HepG2 (cell line): ENCODE measurements at regions not wholly inside any gene's neighbourhood (a gene's known extent, or its start where the extent isn't known, plus 50 kb on each side); places are given as distances from the start of the nearest gene placed in this dataset.

Source experiments
- ATAC-seq: fragments of 200-7000 bp; cut with Tn5 transposase; 3 replicates; pipeline ENCODE4 v1.9.1; 2020; ENCODE audit warnings: mild to moderate bottlenecking, moderate library complexity
- BruUV-seq: library from RNA; stranded (reverse); fragments of 400-500 nt; replicated peaks from 2 replicates; lab custom pipeline; 2021; lab: Mats Ljungman, UMichigan
- CTCF ChIA-PET: fragments of 300-600 bp; formaldehyde crosslinking; extraction: SDS; loops from one replicate; lab custom pipeline; 2021; ENCODE audit warnings: low total read pairs, inconsistent platforms, low intra/inter-chr PET ratio; lab: Yijun Ruan, JAX
- POLR2A ChIA-PET: fragments of 350-600 bp; sonication (Branson Sonifier 250); formaldehyde crosslinking; loops from one replicate; lab custom pipeline; 2020; ENCODE audit warnings: antibody characterized with exemption, inconsistent platforms; lab: Yijun Ruan, JAX
- DNase-seq: peaks from one replicate; pipeline ENCODE4 v3.0.0-alpha.2; 2015; ENCODE audit warnings: low spot score
- FAIRE-seq: peaks from 3 replicates; lab custom pipeline; 2011; peaks lifted over from hg19 to GRCh38; lab: Jason Lieb, UNC
- H2AFZ ChIP-seq: one replicate; pipeline ENCODE4 v1.6.1; 2011; ENCODE audit warnings: low read length, inconsistent platforms
- H3K27ac ChIP-seq: fragments of 300-600 bp; 3 replicates; pipeline ENCODE4 v1.8.0; 2011; ENCODE audit warnings: mixed run types, mild to moderate bottlenecking, mixed read lengths, low read length, inconsistent platforms; ENCODE audit not compliant: insufficient read depth; ENCODE audit errors: extremely low read length
- H3K27me3 ChIP-seq, 2 experiments: fragments of 200-600 bp in 1 of 2; 2 replicates in 1 of 2; 3 replicates in 1 of 2; pipeline versions ENCODE4 v1.6.0 to v1.8.0; 2011; ENCODE audit warnings: low read length in 2 of 2, mild to moderate bottlenecking in 2 of 2, moderate library complexity in 2 of 2, inconsistent platforms in 1 of 2; ENCODE audit not compliant: insufficient read depth in 2 of 2, control insufficient read depth in 1 of 2
- H3K36me3 ChIP-seq, 2 experiments: fragments of 200-600 bp in 1 of 2; replicated peaks in 1 of 2; 2 replicates in 1 of 2; 3 replicates in 1 of 2; pipeline versions ENCODE4 v1.5.1 to v1.8.0; 2011; ENCODE audit warnings: low read length in 2 of 2, inconsistent platforms in 1 of 2; ENCODE audit not compliant: insufficient read depth in 2 of 2, control insufficient read depth in 1 of 2
- H3K4me1 ChIP-seq: 2 replicates; pipeline ENCODE4 v1.5.1; 2012; ENCODE audit warnings: low read length, inconsistent platforms; ENCODE audit not compliant: insufficient read depth
- H3K4me2 ChIP-seq: 2 replicates; pipeline ENCODE4 v1.6.0; 2011; ENCODE audit warnings: low read depth, low read length, inconsistent platforms
- H3K4me3 ChIP-seq, 3 experiments: fragments of 200-600 bp in 1 of 3; sonication (generic), shearing (Covaris generic) in 1 of 3; replicated peaks in 1 of 3; 2 replicates each; pipeline ENCODE4 v1.5.1; 2011 to 2016; ENCODE audit warnings: low read length in 3 of 3, inconsistent platforms in 2 of 3, low read depth in 2 of 3, mild to moderate bottlenecking in 2 of 3, control low read depth in 1 of 3, mixed read lengths in 1 of 3; ENCODE audit not compliant: insufficient read depth in 1 of 3
- H3K79me2 ChIP-seq: one replicate; pipeline ENCODE4 v1.6.1; 2011; ENCODE audit warnings: low read length, inconsistent platforms; ENCODE audit not compliant: insufficient read depth
- H3K9ac ChIP-seq: 2 replicates; pipeline ENCODE4 v1.6.0; 2011; ENCODE audit warnings: mild to moderate bottlenecking, low read depth, low read length, inconsistent platforms; ENCODE audit not compliant: insufficient read depth
- H3K9me3 ChIP-seq: 2 replicates; pipeline ENCODE4 v1.5.1; 2012; ENCODE audit warnings: mild to moderate bottlenecking, low read length
- H4K20me1 ChIP-seq: 2 replicates; pipeline ENCODE4 v1.6.0; 2011; ENCODE audit warnings: inconsistent platforms, mild to moderate bottlenecking, low read length, moderate library complexity; ENCODE audit not compliant: insufficient read depth
- AKNA ChIP-seq: sonication (generic); formaldehyde crosslinking; IDR thresholded peaks from 2 replicates; pipeline ENCODE4 v1.4.0; 2020; ENCODE audit warnings: missing genetic modification reagents, borderline replicate concordance
- BHLHE40 ChIP-seq: IDR thresholded peaks from 2 replicates; pipeline ENCODE4 v1.6.1; 2011; ENCODE audit warnings: low read length, improper control_type of control experiment
- PRPF4 ChIP-seq: fragments of 200-400 bp; formaldehyde crosslinking; IDR thresholded peaks from 2 replicates; pipeline ENCODE4 v1.6.1; 2016; ENCODE audit warnings: low read length, low read depth; ENCODE audit not compliant: poor library complexity, severe bottlenecking
- ZNF652 ChIP-seq: IDR thresholded peaks from 2 replicates; pipeline ENCODE4 v1.6.1; 2016; ENCODE audit warnings: low read depth, borderline replicate concordance
- ZNF777 ChIP-seq: sonication (generic); formaldehyde crosslinking; IDR thresholded peaks from 2 replicates; pipeline ENCODE4 v1.4.0; 2020; ENCODE audit warnings: missing genetic modification reagents
- WGBS: methylation state at CpG from one replicate; pipeline ENCODE4 v1.1.6; 2017; ENCODE audit warnings: low lambda C conversion rate; 5-methylcytosine and 5-hydroxymethylcytosine counted together
- in situ Hi-C: cut with HindIII; loops from 2 replicates; pipeline ENCODE4 v1.10.0; 2017; ENCODE audit warnings: low pct_unique_long_range_greater_than_20kb; ENCODE audit not compliant: extremely low pct_ligation_motif_present
- intact Hi-C: fragments of 100-400 bp; cut with micrococcal nuclease; formaldehyde crosslinking; loops from one replicate; pipeline ENCODE4 v1.10.0; 2022; ENCODE audit not compliant: unreplicated experiment

GRCh38 chr16:79750311-79750710 is 149.8 kb upstream of the MAF start (continued):
- TF ChIP-seq ZNF652 (CRISPR knock-in tag) (no peak), AKNA (CRISPR knock-in tag) (no peak)

GRCh38 chr16:79748629-79749028 is 148.1 kb upstream of the MAF start:
- H3K9me3 ChIP-seq: peaks cover 46% of the 10 kb centered on the region
- in situ Hi-C loops: no loop called here
- DNase-seq (no peak), ATAC-seq (no peak), FAIRE-seq (no peak)
- no peak overlapping the region for H3K4me2 ChIP-seq
- no peaks in the 10 kb centered on the region for H3K27me3 ChIP-seq
- H3K79me2 ChIP-seq: no peaks in the 10 kb centered on the region
- intact Hi-C loops: no loop called here
- no peak overlapping the region for H3K27ac ChIP-seq
- H3K4me3 ChIP-seq: no peak overlapping the region
- CTCF ChIA-PET: no interaction called here
- no peaks in the 10 kb centered on the region for H4K20me1 ChIP-seq
- WGBS: 64% methylated on average over 2 of the region's 2 CpGs
- H2AFZ ChIP-seq: no peak overlapping the region
- no peak overlapping the region for H3K9ac ChIP-seq
- POLR2A ChIA-PET: no interaction called here
- no peaks in the 10 kb centered on the region for H3K36me3 ChIP-seq
- TF ChIP-seq BHLHE40 (no peak), ZNF777 (no peak), PRPF4 (no peak)
- BruUV-seq: no TSS peak
- H3K4me1 ChIP-seq: no peaks in the 10 kb centered on the region
